Activated CD8-positive, alpha-beta memory T cell treated with anti-CD3 and anti-CD28 coated beads, Interleukin-2, amount 10 ng/mL, durations not matched to agents 7 days and 5 days (primary cell): ENCODE measurements at regions not wholly inside any gene's neighbourhood (a gene's known extent, or its start where the extent isn't known, plus 50 kb on each side); places are given as distances from the start of the nearest gene placed in this dataset.
"Not testable (repeated sequence)": the region's sequence is repeated elsewhere in the genome, so short reads cannot be mapped to it uniquely, and the experiment has no call there.

Experiments used
- ATAC-seq: fragments of 150-1000 bp; cut with Tn5 transposase; one replicate; pipeline ENCODE4 v1.10.0; 2021; ENCODE audit warnings: moderate library complexity
- CTCF ChIA-PET: fragments of 350-600 bp; sonication (Branson Sonifier 250); formaldehyde crosslinking; loops from one replicate; lab custom pipeline; 2021; ENCODE audit warnings: antibody characterized with exemption; lab: Charles Lee
- DNase-seq: peaks from one replicate; pipeline ENCODE4 v3.0.0-alpha.2; 2020
- H3K27ac Mint-ChIP-seq: one replicate; pipeline ENCODE4 v1.8.0; 2021; ENCODE audit warnings: mild to moderate bottlenecking, mixed read lengths
- H3K27me3 Mint-ChIP-seq: one replicate; pipeline ENCODE4 v1.8.0; 2021; ENCODE audit warnings: mixed read lengths
- H3K36me3 Mint-ChIP-seq: one replicate; pipeline ENCODE4 v1.8.0; 2021; ENCODE audit warnings: mild to moderate bottlenecking, mixed read lengths
- H3K4me1 Mint-ChIP-seq: one replicate; pipeline ENCODE4 v1.8.0; 2021; ENCODE audit warnings: mixed read lengths
- H3K4me3 Mint-ChIP-seq: one replicate; pipeline ENCODE4 v1.8.0; 2021; ENCODE audit warnings: mild to moderate bottlenecking, moderate library complexity, mixed read lengths
- H3K9me3 Mint-ChIP-seq: one replicate; pipeline ENCODE4 v1.8.0; 2022; ENCODE audit warnings: low read depth, mixed read lengths

DNA sequence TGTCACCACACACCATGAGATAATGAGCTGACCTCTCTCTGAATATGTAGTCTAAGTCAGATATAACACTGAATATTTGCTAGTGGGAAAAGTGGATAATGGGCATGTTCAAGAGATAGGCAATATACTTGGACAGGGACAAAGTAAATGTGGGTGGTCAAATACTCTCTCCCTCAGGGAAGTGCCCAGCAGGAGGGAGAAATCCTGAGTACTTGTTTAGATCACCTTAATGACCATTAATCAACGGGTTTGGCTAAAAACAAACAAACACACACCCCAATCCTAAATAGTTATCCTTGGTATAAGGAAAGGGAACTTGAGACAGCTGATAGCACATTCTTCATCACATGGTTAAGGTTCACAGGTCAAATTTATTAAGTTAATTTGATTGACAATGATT, 933.5 kb downstream of the C4orf33 start:
- H3K4me3 Mint-ChIP-seq = no peak overlapping the region
- no peaks in the 10 kb centered on the region for H3K4me1 Mint-ChIP-seq
- peaks cover 2% of the 10 kb centered on the region for H3K9me3 Mint-ChIP-seq
- DNase-seq = no peak
- CTCF ChIA-PET = no interaction called here
- no peak for ATAC-seq
- no peaks in the 10 kb centered on the region for H3K27me3 Mint-ChIP-seq
- no peak overlapping the region for H3K27ac Mint-ChIP-seq
- H3K36me3 Mint-ChIP-seq = no peaks in the 10 kb centered on the region

DNA sequence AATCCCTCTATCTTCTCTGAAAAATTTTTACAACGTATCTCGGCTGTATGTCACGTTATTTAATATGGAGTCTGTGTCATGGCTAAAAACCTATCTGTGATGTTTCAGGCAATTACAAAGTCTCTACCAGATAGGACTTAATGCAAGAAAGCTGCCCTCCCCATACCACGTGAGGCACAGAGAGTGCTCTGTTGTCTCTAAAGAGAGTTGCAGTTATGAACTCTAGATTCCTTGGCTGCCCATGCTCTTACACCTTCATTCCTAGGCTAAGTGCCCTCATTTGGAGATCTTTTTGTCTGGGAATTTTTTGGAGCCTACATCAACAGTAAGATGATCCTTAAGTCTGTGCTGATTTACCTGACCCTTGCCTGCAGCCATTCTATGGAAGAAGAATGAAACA, 935.9 kb downstream of the C4orf33 start:
- Mint-ChIP-seq H3K4me3 (no peak overlapping the region), H3K36me3 (no peaks in the 10 kb centered on the region), H3K9me3 (peaks cover 2% of the 10 kb centered on the region), H3K27ac (no peak overlapping the region), H3K27me3 (no peaks in the 10 kb centered on the region), H3K4me1 (no peaks in the 10 kb centered on the region)
- DNase-seq (no peak), ATAC-seq (no peak)
- CTCF ChIA-PET = no interaction called here

DNA sequence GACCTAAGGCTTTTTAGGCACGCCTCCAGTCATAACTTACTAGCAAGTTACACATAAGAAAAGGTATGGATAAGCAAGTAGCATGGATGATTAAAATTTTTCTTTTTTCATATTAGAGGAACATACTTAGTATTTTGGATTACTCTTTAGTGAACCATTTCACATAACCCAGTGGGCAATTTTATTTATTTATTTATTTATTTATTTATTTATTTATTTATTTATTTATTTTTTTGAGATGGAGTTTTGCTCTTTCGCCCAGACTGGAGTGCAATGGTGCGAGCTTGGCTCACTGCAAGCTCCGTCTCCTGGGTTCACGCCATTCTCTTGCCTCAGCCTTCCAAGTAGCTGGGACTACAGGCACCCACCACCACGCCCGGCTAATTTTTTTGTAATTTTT, 937.7 kb downstream of the C4orf33 start:
- DNase-seq, ATAC-seq, H3K4me3 Mint-ChIP-seq, H3K4me1 Mint-ChIP-seq, H3K27me3 Mint-ChIP-seq, H3K9me3 Mint-ChIP-seq, CTCF ChIA-PET, H3K27ac Mint-ChIP-seq, H3K36me3 Mint-ChIP-seq: not testable (repeated sequence)

DNA sequence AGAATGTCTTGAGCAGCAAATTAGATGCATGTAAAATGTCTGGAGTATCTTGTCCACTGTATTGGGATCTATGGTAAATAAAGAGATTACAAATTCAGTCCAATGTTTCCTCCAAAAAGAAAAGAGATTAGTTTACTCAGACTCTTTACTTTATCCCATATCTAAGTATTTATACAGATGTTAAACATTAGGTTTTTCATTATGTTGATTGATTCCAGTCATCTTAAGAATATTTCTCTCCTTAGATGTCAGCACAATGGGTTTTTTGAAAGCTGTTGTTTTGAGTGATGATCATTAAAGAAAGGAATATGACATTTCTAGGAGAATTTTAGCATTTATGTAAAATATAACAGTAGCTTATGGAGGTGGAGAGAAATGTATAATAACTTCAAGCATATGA, 938.9 kb downstream of the C4orf33 start:
- Mint-ChIP-seq H3K4me3 (no peak overlapping the region), H3K27me3 (no peaks in the 10 kb centered on the region), H3K9me3 (peaks cover 7% of the 10 kb centered on the region), H3K36me3 (no peaks in the 10 kb centered on the region), H3K4me1 (no peaks in the 10 kb centered on the region), H3K27ac (no peak overlapping the region)
- CTCF ChIA-PET = no interaction called here
- ATAC-seq = no peak
- DNase-seq = no peak

DNA sequence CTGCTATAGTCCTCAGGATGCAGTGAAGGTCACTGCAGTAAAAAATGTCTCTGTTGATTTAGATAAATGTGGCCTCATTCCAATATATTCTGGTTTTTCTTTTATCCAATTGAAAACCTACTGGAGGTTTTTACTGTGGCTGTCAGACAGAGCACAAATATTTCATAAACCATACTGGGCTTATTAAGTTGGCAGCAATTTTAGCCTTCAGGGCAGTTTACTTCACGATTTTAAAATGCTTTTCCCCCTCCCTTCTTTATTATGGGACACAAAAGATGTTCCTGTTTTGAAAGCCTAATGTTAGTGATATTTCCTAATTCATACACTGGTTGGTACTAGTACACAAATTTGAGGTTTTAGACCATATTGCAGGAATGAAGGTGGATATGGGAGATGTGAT, 939.4 kb downstream of the C4orf33 start:
- DNase-seq = no peak
- Mint-ChIP-seq H3K36me3 (no peaks in the 10 kb centered on the region), H3K27me3 (no peaks in the 10 kb centered on the region), H3K4me1 (no peaks in the 10 kb centered on the region), H3K4me3 (no peak overlapping the region), H3K27ac (no peak overlapping the region), H3K9me3 (peaks cover 8% of the 10 kb centered on the region)
- CTCF ChIA-PET = no interaction called here
- no peak for ATAC-seq

DNA sequence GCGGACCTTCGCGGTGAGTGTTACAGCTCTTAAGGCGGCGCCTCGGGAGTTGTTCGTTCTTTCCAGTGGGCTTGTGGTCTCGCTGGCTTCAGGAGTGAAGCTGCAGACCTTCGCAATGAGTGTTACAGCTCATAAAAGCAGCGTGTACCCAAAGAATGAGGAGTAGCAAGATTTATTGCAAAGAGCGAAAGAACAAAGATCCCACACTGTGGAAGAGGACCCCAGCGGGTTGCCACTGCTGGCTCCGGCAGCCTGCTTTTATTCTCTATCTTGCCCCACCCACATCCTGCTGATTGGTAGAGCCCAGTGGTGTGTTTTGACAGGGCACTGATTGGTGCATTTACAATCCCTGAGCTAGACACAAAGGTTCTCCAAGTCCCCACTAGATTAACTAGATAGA, 941.9 kb downstream of the C4orf33 start:
- DNase-seq, CTCF ChIA-PET, H3K27ac Mint-ChIP-seq, ATAC-seq, H3K27me3 Mint-ChIP-seq, H3K4me1 Mint-ChIP-seq, H3K4me3 Mint-ChIP-seq, H3K36me3 Mint-ChIP-seq, H3K9me3 Mint-ChIP-seq: not testable (repeated sequence)

DNA sequence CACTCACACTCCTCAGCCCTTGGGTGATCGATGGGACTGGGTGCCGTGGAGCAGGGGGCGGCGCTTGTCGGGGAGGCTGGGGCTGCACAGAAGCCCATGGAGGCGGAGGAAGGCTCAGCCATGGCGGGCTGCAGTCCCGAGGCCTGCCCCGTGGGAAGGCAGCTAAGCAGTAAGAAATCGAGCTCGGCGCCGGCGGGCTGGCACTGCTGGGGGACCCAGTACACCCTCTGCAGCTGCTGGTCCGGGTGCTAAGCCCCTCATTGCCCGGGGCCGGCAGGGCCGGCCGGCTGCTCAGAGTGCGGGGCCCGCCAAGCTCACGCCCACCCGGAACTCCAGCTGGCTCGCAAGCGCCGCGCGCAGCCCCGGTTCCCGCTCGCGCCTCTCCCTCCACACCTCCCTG, 942.6 kb downstream of the C4orf33 start:
- H3K27ac Mint-ChIP-seq, H3K4me1 Mint-ChIP-seq, CTCF ChIA-PET, H3K36me3 Mint-ChIP-seq, DNase-seq, H3K27me3 Mint-ChIP-seq, ATAC-seq, H3K9me3 Mint-ChIP-seq, H3K4me3 Mint-ChIP-seq: not testable (repeated sequence)

DNA sequence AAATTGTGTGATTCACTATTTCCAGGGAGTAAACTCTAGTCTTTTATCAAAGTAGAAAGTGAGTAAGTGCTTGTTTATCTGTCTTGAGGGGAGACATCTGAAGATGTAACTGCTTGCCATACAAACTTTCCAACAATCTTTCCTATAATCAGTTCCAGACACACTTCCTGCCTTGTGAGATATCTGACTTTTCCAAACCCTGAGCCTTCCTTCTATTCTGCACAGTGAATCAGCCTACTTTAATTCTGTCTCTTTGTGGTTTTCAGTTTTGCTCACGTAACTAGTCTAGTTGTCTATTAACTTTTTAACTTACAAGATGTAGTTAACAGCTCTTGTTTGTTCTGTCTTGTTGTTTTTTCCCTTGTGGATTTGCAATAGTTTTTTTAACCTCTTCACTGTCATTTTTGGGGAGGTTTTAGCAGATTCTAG, 947.8 kb downstream of the C4orf33 start:
- ATAC-seq = no peak
- no peaks in the 10 kb centered on the region for H3K4me1 Mint-ChIP-seq
- DNase-seq = no peak
- H3K27ac Mint-ChIP-seq = no peak overlapping the region
- H3K9me3 Mint-ChIP-seq = peaks cover 7% of the 10 kb centered on the region
- CTCF ChIA-PET = no interaction called here
- H3K4me3 Mint-ChIP-seq = no peak overlapping the region
- no peaks in the 10 kb centered on the region for H3K27me3 Mint-ChIP-seq
- no peaks in the 10 kb centered on the region for H3K36me3 Mint-ChIP-seq

DNA sequence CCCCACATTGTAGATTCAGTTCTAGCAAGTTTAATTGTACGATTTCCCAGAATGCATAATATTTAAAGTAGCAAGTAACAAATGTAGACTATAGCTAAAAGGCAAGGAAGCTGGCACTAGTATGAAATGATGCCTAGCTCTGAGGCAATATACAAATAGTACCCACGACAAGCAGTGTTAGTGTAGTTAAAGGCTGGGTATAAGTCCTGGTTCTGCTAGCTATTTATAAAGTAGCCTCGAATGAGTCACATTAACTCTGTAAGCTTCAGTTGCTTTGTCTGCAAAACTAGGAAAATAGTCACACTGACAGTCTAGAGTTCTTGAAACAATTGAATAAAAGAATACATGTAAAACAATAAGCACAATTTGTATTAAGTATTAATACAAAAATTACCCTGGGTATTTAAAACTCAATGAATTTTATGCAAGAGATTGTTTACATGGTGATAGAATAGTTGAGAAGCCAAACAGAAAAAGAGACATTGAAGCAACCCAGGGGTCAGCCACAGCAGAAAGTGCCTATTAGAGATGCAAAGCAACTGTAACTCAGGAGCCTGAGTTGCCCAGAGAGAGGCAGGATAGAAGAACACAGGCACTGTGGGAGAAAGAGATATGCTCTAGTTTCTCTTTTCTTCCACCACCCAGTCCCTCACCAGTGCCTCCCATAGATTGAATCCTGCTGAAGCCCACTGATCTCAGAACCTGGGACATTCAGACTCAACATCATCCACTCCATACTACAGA, 949.0 kb downstream of the C4orf33 start:
- Mint-ChIP-seq H3K4me3 (no peak overlapping the region), H3K27ac (no peak overlapping the region), H3K9me3 (peaks cover 3% of the 10 kb centered on the region), H3K4me1 (no peaks in the 10 kb centered on the region), H3K36me3 (no peaks in the 10 kb centered on the region), H3K27me3 (no peaks in the 10 kb centered on the region)
- DNase-seq (no peak), ATAC-seq (no peak)
- CTCF ChIA-PET = no interaction called here

DNA sequence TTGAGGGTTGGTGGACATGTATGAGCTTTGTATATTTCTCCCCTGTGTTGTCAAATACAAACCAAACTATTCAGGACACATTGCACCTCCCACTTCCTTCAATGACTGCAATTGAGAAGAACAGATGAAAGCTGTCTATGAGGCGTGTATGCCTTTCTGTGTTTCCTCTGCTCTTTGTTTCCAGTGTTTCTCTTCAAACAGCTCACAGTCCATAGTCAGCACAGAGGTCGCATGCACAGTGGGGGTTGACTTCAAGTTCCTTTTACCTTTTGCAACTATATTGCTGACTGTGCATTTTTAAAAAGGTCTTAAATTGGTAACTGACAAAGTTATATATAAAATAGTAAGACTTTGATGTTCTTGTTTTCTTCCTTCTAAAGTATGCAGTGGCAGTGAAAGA, 957.8 kb downstream of the C4orf33 start:
- ATAC-seq = no peak
- CTCF ChIA-PET = no interaction called here
- no peaks in the 10 kb centered on the region for H3K36me3 Mint-ChIP-seq
- no peaks in the 10 kb centered on the region for H3K4me1 Mint-ChIP-seq
- DNase-seq = no peak
- no peak overlapping the region for H3K4me3 Mint-ChIP-seq
- peaks cover 6% of the 10 kb centered on the region for H3K9me3 Mint-ChIP-seq
- H3K27me3 Mint-ChIP-seq = no peaks in the 10 kb centered on the region
- no peak overlapping the region for H3K27ac Mint-ChIP-seq

DNA sequence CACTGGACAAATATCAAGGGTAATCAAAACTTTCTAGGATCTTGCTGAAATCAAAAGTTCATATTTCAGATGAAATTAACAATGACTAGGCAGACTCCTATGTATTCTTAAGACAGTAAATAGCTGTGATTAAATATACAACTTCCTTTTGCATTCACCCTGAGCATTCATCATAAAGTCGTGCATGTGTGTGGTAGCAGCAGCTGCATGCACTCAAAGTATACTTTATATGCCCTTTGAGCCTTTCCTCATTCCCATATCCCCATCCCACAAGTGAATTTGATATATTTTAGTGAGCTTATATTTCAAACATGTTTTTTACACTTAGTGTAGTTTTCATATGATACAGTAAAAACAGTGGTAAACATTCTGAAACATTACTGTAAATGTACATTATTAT, 959.0 kb downstream of the C4orf33 start:
- Mint-ChIP-seq H3K36me3 (no peaks in the 10 kb centered on the region), H3K27me3 (no peaks in the 10 kb centered on the region), H3K4me3 (no peak overlapping the region), H3K9me3 (peaks cover 6% of the 10 kb centered on the region), H3K27ac (no peak overlapping the region), H3K4me1 (no peaks in the 10 kb centered on the region)
- no peak for ATAC-seq
- CTCF ChIA-PET = no interaction called here
- DNase-seq = no peak

DNA sequence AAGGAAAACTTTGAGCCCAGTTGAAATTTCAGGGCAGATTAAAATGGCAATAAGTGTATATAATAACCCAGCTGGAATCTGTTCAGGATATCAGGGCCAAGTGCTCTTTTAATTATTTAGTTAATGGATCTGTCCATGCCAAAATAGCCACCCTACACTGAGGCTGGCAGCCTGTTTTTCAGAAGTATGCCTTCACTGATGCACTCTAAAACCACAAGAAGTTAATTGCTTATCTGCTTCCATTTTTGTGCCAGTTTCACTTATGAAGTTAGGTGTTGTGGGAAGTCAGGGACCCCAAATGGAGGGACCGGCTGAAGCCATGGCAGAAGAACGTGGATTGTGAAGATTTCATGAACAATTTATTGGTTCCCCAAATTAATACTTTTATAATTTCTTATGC, 960.3 kb downstream of the C4orf33 start:
- Mint-ChIP-seq H3K27me3 (no peaks in the 10 kb centered on the region), H3K9me3 (peaks cover 6% of the 10 kb centered on the region), H3K4me1 (no peaks in the 10 kb centered on the region), H3K36me3 (no peaks in the 10 kb centered on the region), H3K27ac (no peak overlapping the region), H3K4me3 (no peak overlapping the region)
- DNase-seq = no peak
- CTCF ChIA-PET = no interaction called here
- no peak for ATAC-seq

DNA sequence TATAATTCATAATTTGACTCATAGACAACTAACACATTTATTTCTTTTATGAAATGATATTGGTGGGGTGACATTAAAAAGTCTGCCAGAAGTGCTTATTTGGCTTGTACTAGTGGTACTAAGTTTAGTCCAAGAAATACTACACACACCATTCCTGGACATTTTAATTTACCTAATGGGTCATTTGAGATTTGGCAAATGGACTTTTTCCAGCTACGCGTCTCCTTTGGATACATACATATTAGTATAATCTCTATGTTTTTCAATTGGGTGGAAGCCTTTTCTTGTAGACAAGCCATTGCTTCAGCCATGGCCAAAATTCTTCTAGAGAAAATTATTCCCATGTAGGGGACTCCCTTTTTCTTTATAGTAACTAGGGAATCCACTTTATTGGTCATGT, 968.5 kb downstream of the C4orf33 start:
- DNase-seq = no peak
- no peak overlapping the region for H3K4me3 Mint-ChIP-seq
- H3K4me1 Mint-ChIP-seq = no peaks in the 10 kb centered on the region
- no peaks in the 10 kb centered on the region for H3K9me3 Mint-ChIP-seq
- ATAC-seq = no peak
- no peaks in the 10 kb centered on the region for H3K36me3 Mint-ChIP-seq
- no peak overlapping the region for H3K27ac Mint-ChIP-seq
- CTCF ChIA-PET = no interaction called here
- H3K27me3 Mint-ChIP-seq = no peaks in the 10 kb centered on the region

DNA sequence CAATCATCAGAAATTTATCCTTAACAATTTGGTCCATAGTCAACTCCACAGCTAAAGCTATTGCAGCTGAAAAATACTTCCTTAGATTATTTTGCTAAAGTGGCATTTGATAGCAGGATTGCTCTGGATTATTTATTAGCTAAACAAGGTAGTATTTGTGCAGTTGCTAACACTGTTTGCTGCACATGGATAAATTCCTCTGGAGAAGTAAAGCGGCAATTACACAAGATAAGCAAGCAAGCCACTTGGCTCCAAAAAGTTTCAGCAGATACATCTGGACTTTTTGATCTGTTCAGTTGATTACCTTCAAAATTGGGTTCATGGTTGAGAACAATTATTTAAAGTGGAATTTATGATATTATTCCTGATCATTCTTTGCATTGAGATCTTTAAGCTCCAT, 971.5 kb downstream of the C4orf33 start:
- no peaks in the 10 kb centered on the region for H3K4me1 Mint-ChIP-seq
- CTCF ChIA-PET = no interaction called here
- H3K27me3 Mint-ChIP-seq = no peaks in the 10 kb centered on the region
- H3K27ac Mint-ChIP-seq = no peak overlapping the region
- H3K4me3 Mint-ChIP-seq = no peak overlapping the region
- ATAC-seq (no peak), DNase-seq (no peak)
- H3K9me3 Mint-ChIP-seq = no peaks in the 10 kb centered on the region
- no peaks in the 10 kb centered on the region for H3K36me3 Mint-ChIP-seq

DNA sequence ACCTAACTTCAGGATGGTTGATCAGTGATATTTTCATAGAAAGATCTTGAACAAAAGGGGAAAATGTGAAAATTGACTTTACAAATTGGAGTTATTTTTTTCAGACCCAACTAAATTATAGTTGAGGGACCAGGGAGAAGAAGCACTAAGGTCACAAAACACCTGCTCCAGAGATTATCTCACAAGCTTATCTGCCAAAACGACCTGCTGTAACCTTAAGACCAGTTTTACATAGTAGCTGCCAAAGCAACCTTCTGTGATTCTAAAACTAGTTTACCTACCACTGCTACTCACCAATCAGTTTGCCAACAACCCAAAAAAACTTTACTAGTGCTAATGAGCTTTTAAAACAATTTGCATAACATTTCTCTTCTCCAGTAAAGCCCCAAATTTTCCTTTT, 972.1 kb downstream of the C4orf33 start:
- CTCF ChIA-PET = no interaction called here
- ATAC-seq (no peak), DNase-seq (no peak)
- H3K9me3 Mint-ChIP-seq = no peaks in the 10 kb centered on the region
- no peaks in the 10 kb centered on the region for H3K27me3 Mint-ChIP-seq
- no peak overlapping the region for H3K4me3 Mint-ChIP-seq
- H3K36me3 Mint-ChIP-seq = no peaks in the 10 kb centered on the region
- no peak overlapping the region for H3K27ac Mint-ChIP-seq
- H3K4me1 Mint-ChIP-seq = no peaks in the 10 kb centered on the region
